ENCODE measurements at regions not wholly inside any gene's neighbourhood (a gene's known extent, or its start where the extent isn't known, plus 50 kb on each side); places are given as distances from the start of the nearest gene placed in this dataset.

- Histone ChIP-seq H3K27ac (no peak overlapping the region), H3K4me3 (no peak overlapping the region), H3K4me1 (no peaks in the 10 kb centered on the region), H3K27me3 (no peaks in the 10 kb centered on the region), H3K36me3 (no peaks in the 10 kb centered on the region), H3K9me3 (no peaks in the 10 kb centered on the region)
- intact Hi-C loops (cut with DNase I), result no loop called here
- TF ChIP-seq, protein P1, sequence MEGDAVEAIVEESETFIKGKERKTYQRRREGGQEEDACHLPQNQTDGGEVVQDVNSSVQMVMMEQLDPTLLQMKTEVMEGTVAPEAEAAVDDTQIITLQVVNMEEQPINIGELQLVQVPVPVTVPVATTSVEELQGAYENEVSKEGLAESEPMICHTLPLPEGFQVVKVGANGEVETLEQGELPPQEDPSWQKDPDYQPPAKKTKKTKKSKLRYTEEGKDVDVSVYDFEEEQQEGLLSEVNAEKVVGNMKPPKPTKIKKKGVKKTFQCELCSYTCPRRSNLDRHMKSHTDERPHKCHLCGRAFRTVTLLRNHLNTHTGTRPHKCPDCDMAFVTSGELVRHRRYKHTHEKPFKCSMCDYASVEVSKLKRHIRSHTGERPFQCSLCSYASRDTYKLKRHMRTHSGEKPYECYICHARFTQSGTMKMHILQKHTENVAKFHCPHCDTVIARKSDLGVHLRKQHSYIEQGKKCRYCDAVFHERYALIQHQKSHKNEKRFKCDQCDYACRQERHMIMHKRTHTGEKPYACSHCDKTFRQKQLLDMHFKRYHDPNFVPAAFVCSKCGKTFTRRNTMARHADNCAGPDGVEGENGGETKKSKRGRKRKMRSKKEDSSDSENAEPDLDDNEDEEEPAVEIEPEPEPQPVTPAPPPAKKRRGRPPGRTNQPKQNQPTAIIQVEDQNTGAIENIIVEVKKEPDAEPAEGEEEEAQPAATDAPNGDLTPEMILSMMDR (IDR thresholded peaks at IDR 0.05), result no peak
- DNase-seq (ENCODE audit: low spot score in 2 of 2), result no peak
Observed at GRCh38 chr18:7470503-7470902, 96.6 kb upstream of the PTPRM start.

GRCh38 chr18:7476386-7476785 is 90.7 kb upstream of the PTPRM start:
- TF ChIP-seq, protein P1 (IDR thresholded peaks at IDR 0.05), result no peak
- DNase-seq (ENCODE audit: low spot score in 2 of 2), result no peak
- no peak overlapping the region for H3K27ac ChIP-seq
- H3K4me1 ChIP-seq, result no peaks in the 10 kb centered on the region
- intact Hi-C loops (cut with DNase I), result no loop called here
- no peaks in the 10 kb centered on the region for H3K36me3 ChIP-seq
- no peaks in the 10 kb centered on the region for H3K27me3 ChIP-seq
- no peaks in the 10 kb centered on the region for H3K9me3 ChIP-seq
- no peak overlapping the region for H3K4me3 ChIP-seq

GRCh38 chr18:7479756-7480155 is 87.4 kb upstream of the PTPRM start:
- intact Hi-C loops (cut with DNase I), result no loop called here
- H3K4me3 ChIP-seq, result no peak overlapping the region
- no peaks in the 10 kb centered on the region for H3K4me1 ChIP-seq
- no peaks in the 10 kb centered on the region for H3K36me3 ChIP-seq
- TF ChIP-seq, protein P1 (IDR thresholded peaks at IDR 0.05), result no peak
- H3K9me3 ChIP-seq, result no peaks in the 10 kb centered on the region
- DNase-seq (ENCODE audit: low spot score in 2 of 2), result no peak
- no peaks in the 10 kb centered on the region for H3K27me3 ChIP-seq
- no peak overlapping the region for H3K27ac ChIP-seq

DNA sequence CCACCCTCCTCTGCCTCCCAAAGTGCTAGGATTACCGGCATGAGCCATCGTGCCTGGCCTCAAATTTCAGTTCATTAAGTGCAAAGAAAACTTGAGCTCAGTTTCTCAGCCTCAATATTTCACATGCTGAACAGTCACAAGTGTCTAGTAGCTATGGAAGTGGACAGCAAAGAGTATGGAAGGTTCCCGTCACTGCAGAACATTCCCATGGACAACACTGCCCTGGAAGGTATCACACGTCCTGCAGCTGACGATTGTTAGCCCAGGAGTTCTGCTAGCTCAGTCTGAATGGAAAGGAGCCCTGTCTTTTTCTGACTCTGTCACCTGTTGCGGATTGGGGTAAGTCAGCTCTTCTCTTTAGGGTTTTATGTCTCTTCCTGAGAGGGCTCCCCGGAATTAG is 86.2 kb upstream of the PTPRM start:
- intact Hi-C loops (cut with DNase I), result no loop called here
- Histone ChIP-seq H3K27ac (no peak overlapping the region), H3K4me3 (no peak overlapping the region), H3K4me1 (no peaks in the 10 kb centered on the region), H3K27me3 (no peaks in the 10 kb centered on the region), H3K9me3 (no peaks in the 10 kb centered on the region), H3K36me3 (no peaks in the 10 kb centered on the region)
- TF ChIP-seq, protein P1 (IDR thresholded peaks at IDR 0.05), result no peak
- DNase-seq (ENCODE audit: low spot score in 2 of 2), result no peak

DNA sequence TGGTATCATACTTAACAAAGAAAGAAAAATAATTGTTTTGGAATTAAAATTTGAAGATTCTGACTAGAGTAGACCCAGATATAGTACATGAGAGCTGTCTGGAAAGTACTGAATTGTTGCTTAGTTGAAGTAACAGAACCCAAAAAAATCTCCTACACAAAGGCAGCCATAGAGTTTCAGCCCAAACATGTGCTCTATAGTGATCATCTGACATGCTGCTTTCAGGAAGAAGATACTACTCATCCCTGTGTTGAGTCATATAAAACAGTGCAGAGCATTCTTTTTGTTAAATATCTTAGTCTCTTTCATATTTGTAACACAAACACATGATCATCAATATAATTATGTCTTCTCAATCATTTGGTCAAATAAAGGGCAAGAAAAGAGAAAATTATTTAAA is 84.8 kb upstream of the PTPRM start:
- no peak overlapping the region for H3K27ac ChIP-seq
- no peaks in the 10 kb centered on the region for H3K9me3 ChIP-seq
- intact Hi-C loops (cut with DNase I), result no loop called here
- TF ChIP-seq, protein P1 (IDR thresholded peaks at IDR 0.05), result no peak
- no peaks in the 10 kb centered on the region for H3K4me1 ChIP-seq
- H3K4me3 ChIP-seq, result no peak overlapping the region
- H3K36me3 ChIP-seq, result no peaks in the 10 kb centered on the region
- no peak for DNase-seq (ENCODE audit: low spot score in 2 of 2)
- no peaks in the 10 kb centered on the region for H3K27me3 ChIP-seq

DNA sequence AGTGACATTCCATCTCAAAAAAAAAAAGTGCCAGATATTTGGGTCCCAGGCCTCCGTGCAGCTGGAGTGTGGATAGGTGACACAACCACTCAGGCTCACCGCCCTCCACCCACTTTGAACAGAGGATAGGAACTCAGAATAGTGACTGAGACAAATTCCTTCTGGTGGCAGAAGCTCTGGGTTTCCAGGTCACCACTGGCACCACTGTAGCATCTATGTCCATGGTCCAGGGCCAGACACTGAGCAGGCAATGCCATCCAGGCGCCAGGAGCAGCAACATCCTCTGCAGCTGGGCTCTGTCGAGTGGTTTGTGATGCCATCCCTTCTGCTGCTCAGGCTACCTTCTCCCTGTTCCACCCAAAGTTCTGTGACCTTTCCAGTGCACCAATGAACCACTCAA is 81.5 kb upstream of the PTPRM start:
- intact Hi-C loops (cut with DNase I), result no loop called here
- TF ChIP-seq, protein P1 (IDR thresholded peaks at IDR 0.05), result no peak
- no peaks in the 10 kb centered on the region for H3K9me3 ChIP-seq
- no peak for DNase-seq (ENCODE audit: low spot score in 2 of 2)
- no peaks in the 10 kb centered on the region for H3K36me3 ChIP-seq
- H3K4me3 ChIP-seq, result no peak overlapping the region
- H3K27ac ChIP-seq, result no peak overlapping the region
- no peaks in the 10 kb centered on the region for H3K4me1 ChIP-seq
- H3K27me3 ChIP-seq, result no peaks in the 10 kb centered on the region
